Chondrocyte (in vitro differentiated cells): ENCODE measurements at regions not wholly inside any gene's neighbourhood (a gene's known extent, or its start where the extent isn't known, plus 50 kb on each side); places are given as distances from the start of the nearest gene placed in this dataset.

Experiments
- DNase-seq: peaks from one replicate; pipeline ENCODE4 v3.0.0; 2021; ENCODE audit warnings: mixed read lengths, low spot score
- H3K27ac Mint-ChIP-seq: one replicate; pipeline ENCODE4 v1.8.0; 2021; ENCODE audit warnings: mild to moderate bottlenecking, moderate library complexity, mixed read lengths; ENCODE audit not compliant: unreplicated experiment
- H3K27me3 Mint-ChIP-seq: 2 replicates; pipeline ENCODE4 v1.8.0; 2021; ENCODE audit warnings: low read depth, mixed read lengths
- H3K36me3 Mint-ChIP-seq: 2 replicates; pipeline ENCODE4 v1.8.0; 2021; ENCODE audit warnings: low read depth, mixed read lengths
- H3K4me1 Mint-ChIP-seq: 2 replicates; pipeline ENCODE4 v1.8.0; 2021; ENCODE audit warnings: low read depth, mild to moderate bottlenecking, mixed read lengths
- H3K4me3 Mint-ChIP-seq: one replicate; pipeline ENCODE4 v1.8.0; 2021; ENCODE audit warnings: mild to moderate bottlenecking, moderate library complexity, mixed read lengths; ENCODE audit not compliant: unreplicated experiment
- H3K9me3 Mint-ChIP-seq: 2 replicates; pipeline ENCODE4 v1.8.0; 2021; ENCODE audit warnings: low read depth, mixed read lengths
- CTCF ChIP-seq: fragments of 200-600 bp; sonication (generic); IDR thresholded peaks from 2 replicates; pipeline ENCODE4 v1.5.0; 2021; ENCODE audit warnings: antibody characterized with exemption, mild to moderate bottlenecking, moderate library complexity

- no peak for DNase-seq
- Mint-ChIP-seq H3K4me1 (peaks cover 46% of the 10 kb centered on the region), H3K27me3 (no peaks in the 10 kb centered on the region), H3K36me3 (no peaks in the 10 kb centered on the region), H3K9me3 (peaks cover 4% of the 10 kb centered on the region), H3K4me3 (no peak overlapping the region), H3K27ac (peak overlapping the region; percentile 10)
- no peak for TF ChIP-seq CTCF
Observed at GRCh38 chr13:30846311-30846710, 59.8 kb upstream of the MEDAG start.

DNA sequence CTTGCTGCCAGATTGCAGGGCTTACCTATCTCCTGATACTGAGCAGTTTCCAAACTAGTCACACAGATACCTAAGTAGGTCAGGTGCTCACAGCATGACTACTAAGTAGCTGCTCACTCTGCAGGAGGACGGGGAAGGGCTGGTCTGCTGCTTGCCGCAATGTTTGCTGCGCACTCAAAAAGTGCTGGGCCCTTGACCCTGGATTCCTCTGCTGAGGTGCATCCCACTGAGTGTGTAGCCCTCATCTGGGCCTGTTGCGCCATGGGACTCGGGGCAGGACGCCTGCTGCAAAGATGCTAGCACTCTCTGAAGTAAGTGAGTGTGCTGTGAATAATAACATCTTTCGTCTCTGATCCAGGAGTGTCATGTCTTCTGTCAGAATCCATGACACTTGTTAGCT is 59.2 kb upstream of the MEDAG start:
- H3K4me1 Mint-ChIP-seq: peaks cover 46% of the 10 kb centered on the region
- no peak for DNase-seq
- peak overlapping the region; percentile 32 for H3K27ac Mint-ChIP-seq
- H3K9me3 Mint-ChIP-seq: peaks cover 4% of the 10 kb centered on the region
- TF ChIP-seq CTCF: no peak
- no peaks in the 10 kb centered on the region for H3K36me3 Mint-ChIP-seq
- H3K27me3 Mint-ChIP-seq: no peaks in the 10 kb centered on the region
- no peak overlapping the region for H3K4me3 Mint-ChIP-seq

DNA sequence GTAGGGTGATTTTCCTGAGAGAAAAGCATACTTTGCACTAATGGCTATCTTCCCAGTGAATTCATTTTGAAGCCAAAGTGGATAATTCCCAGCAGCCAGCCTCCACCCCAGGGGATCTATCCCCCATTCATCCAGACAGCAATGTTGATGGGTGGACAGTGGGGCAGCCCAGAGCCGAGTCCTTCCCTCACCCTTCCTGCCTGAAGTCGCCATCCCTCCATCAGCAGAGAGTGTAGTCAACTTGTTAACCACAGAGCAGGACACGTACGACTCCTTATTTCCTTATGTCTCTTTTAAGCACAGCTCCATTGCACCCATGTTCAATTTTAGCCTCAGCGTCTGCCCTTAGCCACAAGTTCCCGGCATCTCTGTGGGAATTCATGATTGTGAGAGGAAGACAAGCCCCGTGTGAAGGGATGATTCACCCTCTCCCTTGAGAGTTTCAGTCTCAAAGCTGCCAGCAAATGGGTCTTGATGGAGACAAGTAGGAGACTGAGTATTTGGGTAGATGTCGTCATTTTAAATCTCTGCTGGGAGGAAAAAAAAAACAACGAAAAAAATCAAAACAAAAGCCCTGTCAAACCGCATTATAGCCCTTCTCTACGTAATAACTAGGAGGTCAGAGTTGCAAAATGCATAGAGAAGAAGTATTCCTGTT is 58.3 kb upstream of the MEDAG start:
- H3K27ac Mint-ChIP-seq: peak overlapping the region; percentile 97
- DNase-seq: no peak
- no peak for TF ChIP-seq CTCF
- H3K4me3 Mint-ChIP-seq: peak overlapping the region; percentile 18
- no peaks in the 10 kb centered on the region for H3K27me3 Mint-ChIP-seq
- H3K4me1 Mint-ChIP-seq: peaks cover 46% of the 10 kb centered on the region
- peaks cover 4% of the 10 kb centered on the region for H3K9me3 Mint-ChIP-seq
- no peaks in the 10 kb centered on the region for H3K36me3 Mint-ChIP-seq

- peaks cover 48% of the 10 kb centered on the region for H3K4me1 Mint-ChIP-seq
- H3K27ac Mint-ChIP-seq: peak overlapping the region; percentile 97
- no peak for TF ChIP-seq CTCF
- H3K9me3 Mint-ChIP-seq: peaks cover 4% of the 10 kb centered on the region
- no peaks in the 10 kb centered on the region for H3K27me3 Mint-ChIP-seq
- no peak overlapping the region for H3K4me3 Mint-ChIP-seq
- no peak for DNase-seq
- H3K36me3 Mint-ChIP-seq: no peaks in the 10 kb centered on the region
Observed at GRCh38 chr13:30848332-30849027, 57.6 kb upstream of the MEDAG start.

- Mint-ChIP-seq H3K36me3 (no peaks in the 10 kb centered on the region), H3K27me3 (no peaks in the 10 kb centered on the region), H3K27ac (no peak overlapping the region), H3K4me1 (peaks cover 55% of the 10 kb centered on the region), H3K9me3 (peaks cover 4% of the 10 kb centered on the region), H3K4me3 (no peak overlapping the region)
- no peak for TF ChIP-seq CTCF
- DNase-seq: no peak
Observed at GRCh38 chr13:30849611-30850010, 56.5 kb upstream of the MEDAG start.
